SK-N-MC (cell line): ENCODE measurements at regions not wholly inside any gene's neighbourhood (a gene's known extent, or its start where the extent isn't known, plus 50 kb on each side); places are given as distances from the start of the nearest gene placed in this dataset.

Source experiments
- DNase-seq: peaks from one replicate; pipeline ENCODE4 v3.0.0-alpha.2; 2011; ENCODE audit warnings: low read depth, low spot score
- H3K27ac ChIP-seq: fragments of 200-600 bp; sonication (generic); 2 replicates; pipeline ENCODE4 v1.5.1; 2016; ENCODE audit warnings: mixed run types
- H3K36me3 ChIP-seq: fragments of 200-600 bp; sonication (generic); 2 replicates; pipeline ENCODE4 v1.6.1; 2017; ENCODE audit warnings: antibody characterized with exemption, low read length, mixed read lengths; ENCODE audit not compliant: insufficient read depth
- H3K4me3 ChIP-seq: fragments of 200-600 bp; sonication (generic); 2 replicates; pipeline ENCODE4 v1.5.1; 2016
- H3K9ac ChIP-seq: fragments of 200-600 bp; sonication (generic); 2 replicates; pipeline ENCODE4 v1.8.0; 2017; ENCODE audit warnings: mixed run types, mixed read lengths; ENCODE audit not compliant: insufficient read length
- H3K9me3 ChIP-seq: fragments of 200-600 bp; sonication (generic); 2 replicates; pipeline ENCODE4 v1.6.1; 2017; ENCODE audit warnings: low read depth, mild to moderate bottlenecking, antibody characterized with exemption, low read length, moderate library complexity, mixed read lengths
- EZH2 ChIP-seq: fragments of 200-600 bp; sonication (generic); IDR thresholded peaks from one replicate; pipeline ENCODE4 v1.6.1; 2017; ENCODE audit warnings: antibody characterized with exemption
- FOXP2 ChIP-seq: optimal IDR thresholded peaks from 2 replicates; pipeline ENCODE3; 2011; ENCODE audit warnings: mild to moderate bottlenecking, moderate library complexity; ENCODE audit not compliant: insufficient read depth; ENCODE audit errors: extremely low read length, control extremely low read depth
- POLR2AphosphoS5 ChIP-seq: IDR thresholded peaks from 2 replicates; pipeline ENCODE4 v1.6.1; 2012; ENCODE audit warnings: mild to moderate bottlenecking, low read depth, low read length, borderline replicate concordance

GRCh38 chr3:187590861-187591576, 79.2 kb downstream of the SST start:
- Histone ChIP-seq H3K9ac (no peak overlapping the region), H3K27ac (no peak overlapping the region), H3K9me3 (no peaks in the 10 kb centered on the region), H3K4me3 (no peak overlapping the region), H3K36me3 (no peaks in the 10 kb centered on the region)
- DNase-seq, result no peak
- TF ChIP-seq FOXP2, result no peak
- no peak for TF ChIP-seq EZH2
- no peak for TF ChIP-seq POLR2AphosphoS5

DNA sequence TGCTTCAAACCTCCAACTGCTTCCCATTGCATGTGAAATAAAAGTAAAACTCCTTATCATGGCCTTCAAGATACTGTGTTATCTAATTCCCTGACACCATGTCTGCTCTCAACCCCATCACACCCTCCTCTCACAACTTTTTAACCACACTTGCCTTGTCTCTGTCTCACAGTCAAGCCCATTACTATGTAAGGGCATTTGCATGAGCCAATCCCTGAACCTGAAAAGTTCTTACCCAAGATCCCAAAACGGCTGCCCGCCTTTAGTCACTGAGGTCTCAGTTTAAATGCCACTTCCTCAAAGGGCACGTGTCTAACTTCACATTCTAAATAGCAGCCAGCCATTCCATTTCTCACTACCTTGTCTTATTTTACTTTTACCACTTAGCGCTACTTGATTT, 83.1 kb downstream of the SST start:
- DNase-seq, result no peak
- TF ChIP-seq FOXP2 (no peak), POLR2AphosphoS5 (no peak), EZH2 (no peak)
- no peaks in the 10 kb centered on the region for H3K36me3 ChIP-seq
- H3K27ac ChIP-seq, result no peak overlapping the region
- H3K9me3 ChIP-seq, result no peaks in the 10 kb centered on the region
- H3K4me3 ChIP-seq, result no peak overlapping the region
- H3K9ac ChIP-seq, result no peak overlapping the region

- Histone ChIP-seq H3K9ac (no peak overlapping the region), H3K4me3 (no peak overlapping the region), H3K27ac (no peak overlapping the region), H3K36me3 (no peaks in the 10 kb centered on the region), H3K9me3 (no peaks in the 10 kb centered on the region)
- TF ChIP-seq FOXP2, result no peak
- TF ChIP-seq EZH2, result no peak
- no peak for TF ChIP-seq POLR2AphosphoS5
- no peak for DNase-seq
Observed at GRCh38 chr3:187586226-187586625, 84.0 kb downstream of the SST start.

GRCh38 chr3:187572441-187572840, 97.8 kb downstream of the SST start:
- TF ChIP-seq FOXP2 (no peak), EZH2 (no peak), POLR2AphosphoS5 (no peak)
- H3K9me3 ChIP-seq, result no peaks in the 10 kb centered on the region
- no peak overlapping the region for H3K4me3 ChIP-seq
- no peak for DNase-seq
- no peak overlapping the region for H3K9ac ChIP-seq
- H3K27ac ChIP-seq, result no peak overlapping the region
- H3K36me3 ChIP-seq, result no peaks in the 10 kb centered on the region

DNA sequence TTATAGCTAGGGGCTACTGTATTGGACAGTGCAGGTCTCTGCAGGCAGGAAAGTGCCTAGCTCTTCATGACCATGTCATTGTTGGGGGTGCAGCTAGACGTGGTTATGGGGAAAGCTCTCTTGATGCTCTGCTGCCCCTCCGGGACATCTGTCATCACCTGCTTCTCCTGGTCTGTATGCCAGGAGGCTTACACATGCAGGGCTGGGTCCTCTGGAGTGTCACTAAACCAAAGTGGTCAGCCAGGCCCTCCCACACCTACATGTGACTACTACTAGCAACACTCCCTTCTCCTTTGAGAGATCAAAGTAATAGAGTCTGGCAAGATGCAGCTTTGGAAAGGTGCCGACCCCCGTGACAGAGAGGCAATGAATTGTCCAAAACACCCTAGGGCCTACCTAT, 98.5 kb downstream of the SST start:
- Histone ChIP-seq H3K36me3 (no peaks in the 10 kb centered on the region), H3K27ac (no peak overlapping the region), H3K4me3 (no peak overlapping the region), H3K9ac (no peak overlapping the region), H3K9me3 (no peaks in the 10 kb centered on the region)
- no peak for DNase-seq
- no peak for TF ChIP-seq FOXP2
- TF ChIP-seq POLR2AphosphoS5, result no peak
- no peak for TF ChIP-seq EZH2

GRCh38 chr3:187570776-187571175, 99.4 kb downstream of the SST start:
- no peak for DNase-seq
- TF ChIP-seq POLR2AphosphoS5 (no peak), EZH2 (no peak), FOXP2 (no peak)

DNA sequence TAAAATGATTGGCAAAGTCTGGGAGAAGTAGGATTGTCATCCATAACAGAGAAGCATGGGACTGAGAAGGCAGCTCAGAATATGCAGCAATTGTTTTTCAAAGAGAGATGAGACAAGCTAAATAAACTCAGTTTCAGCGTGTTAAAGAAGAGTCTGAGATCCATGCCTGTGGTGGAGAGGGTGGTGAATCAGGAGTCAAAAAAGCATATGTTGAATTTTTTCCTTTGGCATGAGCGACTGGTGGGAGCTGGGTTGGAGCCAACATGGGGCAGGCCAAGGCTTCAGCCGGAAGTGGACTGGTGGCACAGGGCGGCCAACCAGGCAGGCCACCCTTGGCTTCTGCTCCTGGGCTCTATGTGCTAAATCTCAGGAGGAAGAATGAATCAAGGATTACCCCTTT, 102.0 kb downstream of the SST start:
- no peak for DNase-seq
- peak overlapping the region; percentile 76 for H3K9ac ChIP-seq
- peak overlapping the region; percentile 59 for H3K4me3 ChIP-seq
- TF ChIP-seq FOXP2 (no peak), POLR2AphosphoS5 (no peak), EZH2 (no peak)
- no peaks in the 10 kb centered on the region for H3K36me3 ChIP-seq
- H3K27ac ChIP-seq, result peak overlapping the region; percentile 99
- H3K9me3 ChIP-seq, result no peaks in the 10 kb centered on the region

More at GRCh38 chr3:187570776-187571175, 99.4 kb downstream of the SST start:
- no peaks in the 10 kb centered on the region for H3K9me3 ChIP-seq
- H3K9ac ChIP-seq, result no peak overlapping the region
- no peak overlapping the region for H3K4me3 ChIP-seq
- H3K27ac ChIP-seq, result no peak overlapping the region
- H3K36me3 ChIP-seq, result no peaks in the 10 kb centered on the region

DNA sequence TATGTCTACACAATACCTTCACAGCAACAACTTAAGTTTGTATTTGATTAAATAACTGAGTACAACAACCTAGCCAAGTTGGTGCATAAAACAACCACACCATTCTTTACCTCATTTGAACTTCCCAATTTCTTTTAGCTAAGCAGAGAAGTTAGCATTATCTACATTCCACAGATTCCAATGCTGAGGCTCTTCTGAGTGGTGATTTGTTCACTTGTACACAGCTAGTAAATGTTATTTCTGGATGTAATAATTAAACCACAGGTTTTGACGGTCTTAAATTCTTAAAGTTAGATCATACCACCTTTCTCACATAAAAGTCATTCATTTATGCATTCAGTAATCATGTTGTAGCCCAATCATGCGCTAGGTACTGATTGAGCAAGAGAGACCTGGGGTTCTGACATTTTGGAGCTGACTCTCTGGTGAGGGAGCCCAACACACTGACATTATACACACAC, 102.5 kb downstream of the SST start:
- peak; percentile 53 for DNase-seq
- Histone ChIP-seq H3K9ac (peak overlapping the region; percentile 76), H3K36me3 (no peaks in the 10 kb centered on the region), H3K4me3 (peak overlapping the region; percentile 59), H3K27ac (peak overlapping the region; percentile 99), H3K9me3 (no peaks in the 10 kb centered on the region)
- TF ChIP-seq FOXP2, result no peak
- no peak for TF ChIP-seq EZH2
- TF ChIP-seq POLR2AphosphoS5, result no peak
